ENCODE measurements at regions not wholly inside any gene's neighbourhood (a gene's known extent, or its start where the extent isn't known, plus 50 kb on each side); places are given as distances from the start of the nearest gene placed in this dataset.

- Mint-ChIP-seq H3K36me3 (no peaks in the 10 kb centered on the region), H3K4me3 (no peak overlapping the region), H3K9me3 (peaks cover 2% of the 10 kb centered on the region), H3K4me1 (no peaks in the 10 kb centered on the region), H3K27ac (no peak overlapping the region), H3K27me3 (peaks cover 3% of the 10 kb centered on the region)
- ATAC-seq (ENCODE audit: low read depth) (no peak), DNase-seq (ENCODE audit: low spot score in 2 of 2) (no peak)
These were observed 96.2 kb upstream of the SMC2 start for GRCh38 chr9:103997856-103998370.

- DNase-seq (ENCODE audit: low spot score in 2 of 2) (no peak), ATAC-seq (ENCODE audit: low read depth) (no peak)
- Mint-ChIP-seq H3K36me3 (no peaks in the 10 kb centered on the region), H3K27ac (no peak overlapping the region), H3K9me3 (peaks cover 2% of the 10 kb centered on the region), H3K4me1 (no peaks in the 10 kb centered on the region), H3K4me3 (no peak overlapping the region), H3K27me3 (peaks cover 4% of the 10 kb centered on the region)
These were observed 94.6 kb upstream of the SMC2 start for GRCh38 chr9:103999375-104000062.

- peaks cover 1% of the 10 kb centered on the region for H3K27me3 Mint-ChIP-seq
- no peak overlapping the region for H3K27ac Mint-ChIP-seq
- H3K36me3 Mint-ChIP-seq, result no peaks in the 10 kb centered on the region
- H3K4me3 Mint-ChIP-seq, result no peak overlapping the region
- H3K9me3 Mint-ChIP-seq, result no peaks in the 10 kb centered on the region
- ATAC-seq (ENCODE audit: low read depth) (no peak), DNase-seq (ENCODE audit: low spot score in 2 of 2) (no peak)
- H3K4me1 Mint-ChIP-seq, result peaks cover 3% of the 10 kb centered on the region
These were observed 84.3 kb upstream of the SMC2 start for GRCh38 chr9:104009826-104010225.

GRCh38 chr9:104022083-104022482 lies 72.0 kb upstream of the SMC2 start:
- DNase-seq (ENCODE audit: low spot score in 2 of 2) (no peak), ATAC-seq (ENCODE audit: low read depth) (no peak)
- no peak overlapping the region for H3K4me3 Mint-ChIP-seq
- peaks cover under 1% of the 10 kb centered on the region for H3K4me1 Mint-ChIP-seq
- H3K27me3 Mint-ChIP-seq, result no peaks in the 10 kb centered on the region
- H3K36me3 Mint-ChIP-seq, result no peaks in the 10 kb centered on the region
- no peak overlapping the region for H3K27ac Mint-ChIP-seq
- peaks cover 2% of the 10 kb centered on the region for H3K9me3 Mint-ChIP-seq

GRCh38 chr9:104025104-104025503 lies 69.0 kb upstream of the SMC2 start:
- Mint-ChIP-seq H3K27ac (no peak overlapping the region), H3K4me1 (peaks cover 12% of the 10 kb centered on the region), H3K27me3 (no peaks in the 10 kb centered on the region), H3K9me3 (peaks cover 2% of the 10 kb centered on the region), H3K36me3 (no peaks in the 10 kb centered on the region), H3K4me3 (no peak overlapping the region)
- ATAC-seq (ENCODE audit: low read depth) (no peak), DNase-seq (ENCODE audit: low spot score in 2 of 2) (no peak)

- no peaks in the 10 kb centered on the region for H3K36me3 Mint-ChIP-seq
- no peak overlapping the region for H3K27ac Mint-ChIP-seq
- DNase-seq (ENCODE audit: low spot score in 2 of 2), result no peak
- no peak for ATAC-seq (ENCODE audit: low read depth)
- peaks cover 12% of the 10 kb centered on the region for H3K4me1 Mint-ChIP-seq
- H3K4me3 Mint-ChIP-seq, result no peak overlapping the region
- no peaks in the 10 kb centered on the region for H3K9me3 Mint-ChIP-seq
- no peaks in the 10 kb centered on the region for H3K27me3 Mint-ChIP-seq
These were observed 68.2 kb upstream of the SMC2 start for GRCh38 chr9:104025945-104026344.

GRCh38 chr9:104027295-104027694 lies 66.8 kb upstream of the SMC2 start:
- H3K4me1 Mint-ChIP-seq, result peaks cover 12% of the 10 kb centered on the region
- no peaks in the 10 kb centered on the region for H3K36me3 Mint-ChIP-seq
- no peaks in the 10 kb centered on the region for H3K27me3 Mint-ChIP-seq
- no peaks in the 10 kb centered on the region for H3K9me3 Mint-ChIP-seq
- H3K27ac Mint-ChIP-seq, result no peak overlapping the region
- DNase-seq (ENCODE audit: low spot score in 2 of 2) (no peak), ATAC-seq (ENCODE audit: low read depth) (peak; percentile 70)
- no peak overlapping the region for H3K4me3 Mint-ChIP-seq

- H3K27me3 Mint-ChIP-seq, result no peaks in the 10 kb centered on the region
- H3K4me3 Mint-ChIP-seq, result no peak overlapping the region
- H3K9me3 Mint-ChIP-seq, result no peaks in the 10 kb centered on the region
- no peak overlapping the region for H3K27ac Mint-ChIP-seq
- DNase-seq (ENCODE audit: low spot score in 2 of 2) (no peak), ATAC-seq (ENCODE audit: low read depth) (no peak)
- H3K4me1 Mint-ChIP-seq, result peaks cover 12% of the 10 kb centered on the region
- no peaks in the 10 kb centered on the region for H3K36me3 Mint-ChIP-seq
These were observed 65.3 kb upstream of the SMC2 start for GRCh38 chr9:104028827-104029226.
